Stimulated activated CD4-positive, alpha-beta T cell treated with anti-CD3 and anti-CD28 coated beads, TNF-alpha, amount 100 ng/mL, for 24 hours (primary cell): ENCODE measurements at regions not wholly inside any gene's neighbourhood (a gene's known extent, or its start where the extent isn't known, plus 50 kb on each side); places are given as distances from the start of the nearest gene placed in this dataset.
"Not testable (repeated sequence)": the region's sequence is repeated elsewhere in the genome, so short reads cannot be mapped to it uniquely, and the experiment has no call there.

ENCODE experiments used
- DNase-seq, 3 experiments: peaks; one replicate each; pipeline ENCODE4 v3.0.0-alpha.2; 2020; ENCODE audit warnings: low read depth in 3 of 3

GRCh38 chr9:19875291-19875920 lies 86.6 kb upstream of the SLC24A2 start:
- no peak for DNase-seq

GRCh38 chr9:19873188-19873587 lies 84.4 kb upstream of the SLC24A2 start:
- not testable (repeated sequence) for DNase-seq

- no peak for DNase-seq
Observed at GRCh38 chr9:19870988-19871387, 82.2 kb upstream of the SLC24A2 start.

- DNase-seq = no peak
Observed at GRCh38 chr9:19840953-19841352, 52.1 kb upstream of the SLC24A2 start.
